Neural crest cell (in vitro differentiated cells): ENCODE measurements at regions not wholly inside any gene's neighbourhood (a gene's known extent, or its start where the extent isn't known, plus 50 kb on each side); places are given as distances from the start of the nearest gene placed in this dataset.

Source experiments
- DNase-seq: peaks from one replicate; pipeline ENCODE4 v3.0.0; 2021; ENCODE audit warnings: low read depth, mixed read lengths, low spot score
- H3K27ac Mint-ChIP-seq: one replicate; pipeline ENCODE4 v1.8.0; 2021; ENCODE audit warnings: mild to moderate bottlenecking, mixed read lengths; ENCODE audit not compliant: unreplicated experiment
- H3K27me3 Mint-ChIP-seq: 2 replicates; pipeline ENCODE4 v1.8.0; 2021; ENCODE audit warnings: low read depth, mild to moderate bottlenecking, mixed read lengths
- H3K36me3 Mint-ChIP-seq: 2 replicates; pipeline ENCODE4 v1.8.0; 2021; ENCODE audit warnings: low read depth, mild to moderate bottlenecking, mixed read lengths
- H3K4me1 Mint-ChIP-seq: 2 replicates; pipeline ENCODE4 v1.8.0; 2021; ENCODE audit warnings: mixed read lengths
- H3K4me3 Mint-ChIP-seq: one replicate; pipeline ENCODE4 v1.8.0; 2021; ENCODE audit warnings: mild to moderate bottlenecking, mixed read lengths
- H3K9me3 Mint-ChIP-seq: 2 replicates; pipeline ENCODE4 v1.8.0; 2021; ENCODE audit warnings: mixed read lengths
- CTCF ChIP-seq: fragments of 200-600 bp; sonication (generic); conservative IDR thresholded peaks from 2 replicates; pipeline ENCODE4 v1.5.0; 2021; ENCODE audit warnings: antibody characterized with exemption, mild to moderate bottlenecking

DNA sequence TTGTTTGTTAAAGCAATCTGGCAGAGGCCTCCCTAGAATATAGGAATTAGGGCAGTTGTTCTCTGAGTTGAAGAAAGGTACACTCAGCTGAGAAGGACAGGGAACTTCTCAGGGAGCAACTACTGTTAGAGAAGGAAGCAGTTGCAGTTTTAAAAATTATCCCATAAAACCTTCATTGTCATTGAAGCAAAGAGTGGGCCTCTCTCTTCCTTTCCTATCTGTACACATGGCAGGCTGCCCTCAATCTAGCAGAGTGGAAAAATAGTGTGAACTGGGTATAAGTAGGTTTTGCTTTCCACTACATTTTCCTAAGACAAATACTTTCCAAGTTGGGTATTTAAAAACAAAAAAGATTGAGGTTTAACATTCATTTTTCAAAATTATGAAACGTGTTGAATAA is 236.7 kb upstream of the KLF14 start:
- H3K9me3 Mint-ChIP-seq = peaks cover 5% of the 10 kb centered on the region
- no peak for DNase-seq

GRCh38 chr7:130971297-130971696 is 237.3 kb upstream of the KLF14 start:
- TF ChIP-seq CTCF = no peak
- no peak overlapping the region for H3K4me3 Mint-ChIP-seq
- H3K27ac Mint-ChIP-seq = no peak overlapping the region
- peaks cover 7% of the 10 kb centered on the region for H3K9me3 Mint-ChIP-seq
- DNase-seq = no peak
- no peaks in the 10 kb centered on the region for H3K27me3 Mint-ChIP-seq
- H3K4me1 Mint-ChIP-seq = no peaks in the 10 kb centered on the region
- peaks cover 15% of the 10 kb centered on the region for H3K36me3 Mint-ChIP-seq

More for the DNA sequence above, 236.7 kb upstream of the KLF14 start:
- Mint-ChIP-seq H3K36me3 (peaks cover 14% of the 10 kb centered on the region), H3K4me1 (no peaks in the 10 kb centered on the region), H3K4me3 (no peak overlapping the region), H3K27me3 (no peaks in the 10 kb centered on the region), H3K27ac (no peak overlapping the region)
- no peak for TF ChIP-seq CTCF

DNA sequence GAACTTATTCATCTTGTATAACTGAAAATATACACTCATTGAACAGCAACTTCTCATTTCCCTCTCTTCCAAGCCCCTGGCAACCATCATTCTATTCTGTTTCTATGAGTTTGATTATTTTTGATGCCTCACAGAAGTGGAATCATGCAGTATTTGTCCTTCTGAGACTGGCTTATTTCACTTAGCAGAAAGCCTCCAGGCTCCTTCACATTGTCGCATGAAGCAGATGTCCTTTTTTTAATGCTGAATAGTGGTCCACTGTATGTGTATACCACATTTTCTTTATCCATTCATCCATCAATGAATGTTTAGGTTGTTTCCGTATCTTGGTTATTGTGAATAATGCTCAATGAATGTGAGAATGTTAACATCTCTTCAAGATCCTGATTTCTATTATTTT is 238.2 kb upstream of the KLF14 start:
- DNase-seq = no peak
- H3K4me1 Mint-ChIP-seq = no peaks in the 10 kb centered on the region
- no peak overlapping the region for H3K4me3 Mint-ChIP-seq
- H3K27ac Mint-ChIP-seq = no peak overlapping the region
- peaks cover 12% of the 10 kb centered on the region for H3K36me3 Mint-ChIP-seq
- H3K9me3 Mint-ChIP-seq = peaks cover 7% of the 10 kb centered on the region
- no peaks in the 10 kb centered on the region for H3K27me3 Mint-ChIP-seq
- no peak for TF ChIP-seq CTCF

DNA sequence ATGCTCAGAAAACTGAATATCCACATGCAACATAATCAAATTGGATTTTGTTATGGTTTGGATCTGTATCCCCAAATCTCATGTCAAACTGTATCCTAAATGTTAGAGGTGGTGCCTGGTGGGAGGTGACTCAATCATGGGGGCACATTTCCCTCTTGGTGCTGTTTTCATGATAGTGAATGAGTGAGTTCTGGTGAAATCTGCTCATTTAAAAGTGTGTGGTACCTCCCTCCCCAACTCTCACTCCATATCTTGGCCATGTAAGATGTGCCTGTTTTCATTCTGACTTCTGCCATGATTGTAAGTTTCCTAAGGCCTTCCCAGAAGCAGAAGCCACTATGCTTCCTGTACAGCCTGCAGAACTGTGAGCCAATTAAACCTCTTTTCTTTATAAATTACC is 239.6 kb upstream of the KLF14 start:
- no peaks in the 10 kb centered on the region for H3K27me3 Mint-ChIP-seq
- peaks cover 7% of the 10 kb centered on the region for H3K9me3 Mint-ChIP-seq
- peaks cover 12% of the 10 kb centered on the region for H3K36me3 Mint-ChIP-seq
- H3K4me1 Mint-ChIP-seq = no peaks in the 10 kb centered on the region
- no peak overlapping the region for H3K27ac Mint-ChIP-seq
- no peak overlapping the region for H3K4me3 Mint-ChIP-seq
- TF ChIP-seq CTCF = no peak
- no peak for DNase-seq

DNA sequence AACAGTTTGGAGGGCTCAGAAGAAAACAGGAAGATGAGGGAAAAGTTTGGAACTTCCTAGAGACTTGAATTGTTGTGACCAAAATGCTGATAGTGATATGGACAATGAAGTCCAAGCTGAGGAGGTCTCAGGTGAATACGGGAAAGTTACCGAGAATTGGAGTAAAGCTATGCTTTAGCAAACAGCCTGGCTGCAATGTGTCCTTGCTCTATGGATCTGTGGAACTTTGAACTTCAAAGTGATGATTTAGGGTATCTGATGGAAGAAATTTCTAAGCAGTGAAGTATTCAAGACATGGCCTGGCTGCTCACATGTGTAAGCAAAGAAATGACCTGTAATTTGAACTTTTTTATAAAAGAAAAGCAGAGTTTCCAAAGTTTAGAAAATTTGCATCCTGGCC is 240.2 kb upstream of the KLF14 start:
- Mint-ChIP-seq H3K27ac (no peak overlapping the region), H3K9me3 (peaks cover 7% of the 10 kb centered on the region), H3K27me3 (no peaks in the 10 kb centered on the region), H3K36me3 (peaks cover 12% of the 10 kb centered on the region), H3K4me3 (no peak overlapping the region), H3K4me1 (no peaks in the 10 kb centered on the region)
- no peak for TF ChIP-seq CTCF
- DNase-seq = no peak

DNA sequence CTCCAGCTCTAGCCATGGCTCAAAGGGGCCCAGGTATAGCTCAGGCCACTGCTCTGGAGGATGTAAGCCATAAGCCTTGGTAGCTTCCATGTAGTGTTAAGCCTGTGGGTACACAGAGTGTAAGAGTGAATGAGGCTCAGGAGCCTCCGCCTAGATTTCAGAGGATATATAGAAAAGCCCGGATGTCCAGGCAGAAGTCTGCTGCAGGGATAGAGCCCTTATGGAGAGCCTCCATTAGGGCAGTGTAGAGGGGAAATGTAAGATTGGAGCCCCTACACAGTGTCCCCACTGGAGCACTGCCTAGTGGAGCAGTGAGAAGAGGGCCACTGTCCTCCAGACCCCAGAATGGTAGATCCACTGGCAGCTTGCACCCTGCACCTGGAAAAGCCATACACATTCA is 240.8 kb upstream of the KLF14 start:
- H3K4me1 Mint-ChIP-seq = no peaks in the 10 kb centered on the region
- no peaks in the 10 kb centered on the region for H3K27me3 Mint-ChIP-seq
- H3K27ac Mint-ChIP-seq = no peak overlapping the region
- H3K4me3 Mint-ChIP-seq = no peak overlapping the region
- peaks cover 12% of the 10 kb centered on the region for H3K36me3 Mint-ChIP-seq
- peaks cover 7% of the 10 kb centered on the region for H3K9me3 Mint-ChIP-seq
- TF ChIP-seq CTCF = no peak
- DNase-seq = no peak
